GM23338 (cell line): ENCODE measurements at regions not wholly inside any gene's neighbourhood (a gene's known extent, or its start where the extent isn't known, plus 50 kb on each side); places are given as distances from the start of the nearest gene placed in this dataset.

Experiments used
- ATAC-seq: fragments of 200-7000 bp; cut with Tn5 transposase; 3 replicates; pipeline ENCODE4 v1.9.1; 2020
- DNase-seq: peaks from one replicate; pipeline ENCODE4 v3.0.0-alpha.2; 2015; ENCODE audit warnings: low spot score
- H2AFZ ChIP-seq: fragments of 200-600 bp; sonication (generic); 2 replicates; pipeline ENCODE4 v1.8.0; 2016; ENCODE audit warnings: antibody characterized with exemption, mild to moderate bottlenecking, moderate library complexity
- H3F3A ChIP-seq: fragments of 200-600 bp; sonication (generic); replicated peaks from 2 replicates; pipeline ENCODE4 v1.8.0; 2017; ENCODE audit warnings: antibody characterized with exemption, mixed run types, low read depth
- H3K27ac ChIP-seq: fragments of 200-600 bp; sonication (generic); 2 replicates; pipeline ENCODE4 v1.6.1; 2016; ENCODE audit warnings: low read depth
- H3K27me3 ChIP-seq: fragments of 200-600 bp; sonication (generic); 2 replicates; pipeline ENCODE4 v1.8.0; 2016; ENCODE audit warnings: mild to moderate bottlenecking, mixed run types, moderate library complexity; ENCODE audit not compliant: insufficient read depth
- H3K36me3 ChIP-seq: fragments of 200-600 bp; sonication (generic); 2 replicates; pipeline ENCODE4 v1.8.0; 2016; ENCODE audit warnings: mild to moderate bottlenecking; ENCODE audit not compliant: insufficient read depth
- H3K4me1 ChIP-seq: fragments of 200-600 bp; sonication (generic); 2 replicates; pipeline ENCODE4 v1.8.0; 2016; ENCODE audit warnings: mild to moderate bottlenecking, moderate library complexity; ENCODE audit not compliant: insufficient read depth
- H3K4me2 ChIP-seq: fragments of 200-600 bp; sonication (generic); 2 replicates; pipeline ENCODE4 v1.7.1; 2017; ENCODE audit warnings: mixed run types
- H3K4me3 ChIP-seq: fragments of 200-600 bp; sonication (generic); 2 replicates; pipeline ENCODE4 v1.6.1; 2016; ENCODE audit warnings: mixed run types
- H3K79me2 ChIP-seq: fragments of 200-600 bp; sonication (generic); replicated peaks from 2 replicates; pipeline ENCODE4 v1.8.0; 2017; ENCODE audit warnings: mild to moderate bottlenecking; ENCODE audit not compliant: insufficient read depth
- H3K9me2 ChIP-seq: fragments of 200-600 bp; sonication (generic); 2 replicates; pipeline ENCODE4 v1.8.0; 2017; ENCODE audit not compliant: insufficient read depth
- H4K20me1 ChIP-seq: fragments of 200-600 bp; sonication (generic); replicated peaks from 2 replicates; pipeline ENCODE4 v1.8.0; 2017; ENCODE audit warnings: mild to moderate bottlenecking; ENCODE audit not compliant: insufficient read depth
- H3K27ac Mint-ChIP-seq: 2 replicates; pipeline ENCODE4 v1.8.0; 2020; ENCODE audit warnings: inconsistent platforms, mild to moderate bottlenecking, moderate library complexity, mixed read lengths
- H3K27me3 Mint-ChIP-seq: 3 replicates; pipeline ENCODE4 v1.8.0; 2022; ENCODE audit warnings: low read depth, mild to moderate bottlenecking, moderate library complexity, mixed read lengths, inconsistent platforms; ENCODE audit not compliant: insufficient read depth, poor library complexity
- H3K36me3 Mint-ChIP-seq: 3 replicates; pipeline ENCODE4 v1.8.0; 2021; ENCODE audit warnings: low read depth, mild to moderate bottlenecking, inconsistent platforms, moderate library complexity, mixed read lengths
- H3K4me1 Mint-ChIP-seq: 3 replicates; pipeline ENCODE4 v1.8.0; 2020; ENCODE audit warnings: mild to moderate bottlenecking, inconsistent platforms, mixed read lengths
- H3K4me3 Mint-ChIP-seq: 3 replicates; pipeline ENCODE4 v1.8.0; 2021; ENCODE audit warnings: moderate library complexity, mild to moderate bottlenecking, inconsistent platforms, mixed read lengths
- H3K9me3 Mint-ChIP-seq: 3 replicates; pipeline ENCODE4 v1.8.0; 2020; ENCODE audit warnings: moderate library complexity, mild to moderate bottlenecking, inconsistent platforms, mixed read lengths
- CREB1 ChIP-seq: fragments of 250-450 bp; sonication (Bioruptor Pico); IDR thresholded peaks from 2 replicates; pipeline ENCODE4 v1.5.0; 2020; ENCODE audit warnings: low read depth, mild to moderate bottlenecking, moderate library complexity
- ETS1 ChIP-seq: IDR thresholded peaks from 2 replicates; pipeline ENCODE4 v1.6.1; 2016; ENCODE audit warnings: antibody characterized with exemption
- EZH2 ChIP-seq: fragments of 200-600 bp; sonication (generic); IDR thresholded peaks from one replicate; pipeline ENCODE4 v1.8.0; 2017; ENCODE audit warnings: antibody characterized with exemption, mild to moderate bottlenecking, low read depth; ENCODE audit not compliant: unreplicated experiment
- EZH2phosphoT487 ChIP-seq: fragments of 200-600 bp; sonication (generic); IDR thresholded peaks from one replicate; pipeline ENCODE4 v1.8.1; 2018; ENCODE audit warnings: antibody characterized with exemption; ENCODE audit not compliant: unreplicated experiment
- JUNB ChIP-seq: IDR thresholded peaks from one replicate; pipeline ENCODE4 v1.6.1; 2016; ENCODE audit warnings: antibody characterized with exemption; ENCODE audit not compliant: unreplicated experiment
- NANOG ChIP-seq: IDR thresholded peaks from 2 replicates; pipeline ENCODE4 v1.6.1; 2016; ENCODE audit warnings: antibody characterized with exemption, borderline replicate concordance
- POLR2AphosphoS5 ChIP-seq: IDR thresholded peaks from 2 replicates; pipeline ENCODE4 v1.6.1; 2016; ENCODE audit warnings: antibody characterized with exemption, low read depth
- REST ChIP-seq: IDR thresholded peaks from one replicate; pipeline ENCODE4 v1.6.1; 2018; ENCODE audit warnings: antibody characterized with exemption; ENCODE audit not compliant: unreplicated experiment
- STAT1 ChIP-seq: IDR thresholded peaks from one replicate; pipeline ENCODE4 v1.6.1; 2016; ENCODE audit warnings: antibody characterized with exemption; ENCODE audit not compliant: unreplicated experiment
- ZNF114 ChIP-seq: fragments of 250-450 bp; sonication (Bioruptor Pico); IDR thresholded peaks from 2 replicates; pipeline ENCODE4 v1.5.0; 2020; ENCODE audit warnings: mild to moderate bottlenecking, moderate library complexity
- ZNF331 ChIP-seq: fragments of 250-450 bp; sonication (Bioruptor Pico); IDR thresholded peaks from 2 replicates; pipeline ENCODE4 v1.5.0; 2020; ENCODE audit warnings: low read depth, mild to moderate bottlenecking, moderate library complexity

- Histone ChIP-seq H3K27ac (no peak overlapping the region), H3K27me3 (no peaks in the 10 kb centered on the region), H3K9me2 (0 out of 2 replicates have a peak, but pooled peaks cover 2% of the 10 kb centered on the region), H3K4me2 (no peak overlapping the region), H3K4me3 (no peak overlapping the region), H4K20me1 (no peaks in the 10 kb centered on the region), H3K36me3 (no peaks in the 10 kb centered on the region), H3K79me2 (no peaks in the 10 kb centered on the region), H2AFZ (no peak overlapping the region), H3F3A (no peaks in the 10 kb centered on the region), H3K4me1 (no peaks in the 10 kb centered on the region)
- no peaks in the 10 kb centered on the region; the same call in 2 of the 3 replicates for H3K9me3 Mint-ChIP-seq
- H3K4me1 Mint-ChIP-seq = no peaks in the 10 kb centered on the region
- H3K36me3 Mint-ChIP-seq = no peaks in the 10 kb centered on the region
- no peaks in the 10 kb centered on the region for H3K27me3 Mint-ChIP-seq
- no peak overlapping the region for H3K4me3 Mint-ChIP-seq
- H3K27ac Mint-ChIP-seq = no peak overlapping the region
- ATAC-seq = no peak
- DNase-seq = no peak
- TF ChIP-seq POLR2AphosphoS5 (no peak), ZNF331 (CRISPR knock-in tag) (no peak), JUNB (no peak), ETS1 (no peak), EZH2phosphoT487 (no peak), STAT1 (no peak), ZNF114 (CRISPR knock-in tag) (no peak)
Observed at GRCh38 chr3:110618512-110619226, 452.9 kb upstream of the NECTIN3 start.

DNA sequence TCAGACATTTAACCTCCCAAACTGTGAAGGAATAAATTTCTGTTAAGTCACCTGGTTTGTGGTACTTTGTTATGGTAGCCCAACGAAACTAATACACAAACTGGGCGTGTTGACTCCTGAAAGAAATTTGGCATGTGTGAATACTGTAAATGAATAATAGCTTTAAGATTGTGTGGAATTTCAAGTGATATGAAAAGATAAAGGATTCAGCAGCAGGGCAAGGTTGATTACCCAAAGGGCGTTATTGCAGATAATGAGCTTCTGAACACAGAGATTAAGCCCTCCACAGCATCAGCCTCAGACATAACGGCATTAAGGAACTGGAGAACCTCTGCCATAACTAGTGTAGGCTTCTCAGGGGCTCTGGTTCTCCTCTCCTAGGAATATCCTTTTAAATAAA, 451.5 kb upstream of the NECTIN3 start:
- Mint-ChIP-seq H3K27ac (no peak overlapping the region), H3K4me3 (no peak overlapping the region), H3K36me3 (no peaks in the 10 kb centered on the region), H3K27me3 (no peaks in the 10 kb centered on the region), H3K4me1 (peaks cover 2% of the 10 kb centered on the region; the same call in 2 of the 3 replicates), H3K9me3 (no peaks in the 10 kb centered on the region; the same call in 2 of the 3 replicates)
- no peaks in the 10 kb centered on the region for H3F3A ChIP-seq
- H3K27me3 ChIP-seq = no peaks in the 10 kb centered on the region
- 0 out of 2 replicates have a peak, but pooled peaks cover 7% of the 10 kb centered on the region for H3K4me1 ChIP-seq
- H2AFZ ChIP-seq = no peak overlapping the region
- 0 out of 2 replicates have a peak, but pooled peaks cover 2% of the 10 kb centered on the region for H3K9me2 ChIP-seq
- H4K20me1 ChIP-seq = no peaks in the 10 kb centered on the region
- no peak overlapping the region for H3K27ac ChIP-seq
- DNase-seq (no peak), ATAC-seq (no peak)
- TF ChIP-seq EZH2phosphoT487 (no peak), JUNB (no peak), CREB1 (no peak)
- no peaks in the 10 kb centered on the region for H3K79me2 ChIP-seq
- no peak overlapping the region for H3K4me2 ChIP-seq
- no peaks in the 10 kb centered on the region for H3K36me3 ChIP-seq
- no peak overlapping the region for H3K4me3 ChIP-seq

- no peaks in the 10 kb centered on the region for H3K27me3 ChIP-seq
- H3K27ac ChIP-seq = no peak overlapping the region
- H3K79me2 ChIP-seq = no peaks in the 10 kb centered on the region
- no peak overlapping the region for H2AFZ ChIP-seq
- no peak overlapping the region for H3K4me3 ChIP-seq
- no peak overlapping the region for H3K4me2 ChIP-seq
- no peaks in the 10 kb centered on the region for H3F3A ChIP-seq
- H3K27ac Mint-ChIP-seq = no peak overlapping the region
- DNase-seq (no peak), ATAC-seq (no peak)
- H3K9me3 Mint-ChIP-seq = no peaks in the 10 kb centered on the region; the same call in 2 of the 3 replicates
- H4K20me1 ChIP-seq = no peaks in the 10 kb centered on the region
- H3K36me3 Mint-ChIP-seq = no peaks in the 10 kb centered on the region
- H3K4me1 ChIP-seq = 0 out of 2 replicates have a peak, but pooled peaks cover 9% of the 10 kb centered on the region
- peaks cover 6% of the 10 kb centered on the region; the same call in 2 of the 3 replicates for H3K4me1 Mint-ChIP-seq
- H3K36me3 ChIP-seq = no peaks in the 10 kb centered on the region
- no peak overlapping the region for H3K4me3 Mint-ChIP-seq
- no peaks in the 10 kb centered on the region for H3K27me3 Mint-ChIP-seq
- peaks cover 16% of the 10 kb centered on the region; the same call in 1 of the 2 replicates for H3K9me2 ChIP-seq
- TF ChIP-seq REST (no peak), POLR2AphosphoS5 (no peak), ETS1 (no peak), NANOG (no peak), JUNB (no peak), EZH2phosphoT487 (no peak), STAT1 (no peak), ZNF331 (CRISPR knock-in tag) (no peak), EZH2 (no peak), ZNF114 (CRISPR knock-in tag) (no peak), CREB1 (no peak)
Observed at GRCh38 chr3:110623571-110623970, 448.0 kb upstream of the NECTIN3 start.
